ENCODE measurements at regions not wholly inside any gene's neighbourhood (a gene's known extent, or its start where the extent isn't known, plus 50 kb on each side); places are given as distances from the start of the nearest gene placed in this dataset.

- TF ChIP-seq MAX (IDR thresholded peaks at IDR 0.05) = no peak
- TF ChIP-seq HNF4A (conservative IDR thresholded peaks at IDR 0.05) = no peak
- no peak for TF ChIP-seq FOXA2 (IDR thresholded peaks at IDR 0.05)
- no peak for TF ChIP-seq GABPA (IDR thresholded peaks at IDR 0.05 in 1 of 2, conservative IDR thresholded peaks at IDR 0.05 in 1 of 2)
- no peak for TF ChIP-seq NR2F2 (IDR thresholded peaks at IDR 0.05)
Measured at GRCh38 chr9:8221462-8221861, 421.9 kb upstream of the DMAC1 start (continued).

GRCh38 chr9:8208465-8208864 is 408.9 kb upstream of the DMAC1 start:
- DNase-seq (ENCODE audit: low spot score) = no peak
- 87% methylated on average over 2 of the region's 2 CpGs for WGBS
- Histone ChIP-seq H3K36me3 (ENCODE audit: control insufficient read depth in 4 of 4, insufficient read depth in 3 of 4, low read depth in 1 of 4, low read length in 3 of 4) (no peaks in the 10 kb centered on the region), H3K4me1 (ENCODE audit: control insufficient read depth in 4 of 4, insufficient read depth in 4 of 4, low read length in 3 of 4) (no peaks in the 10 kb centered on the region), H3K4me3 (ENCODE audit: low read depth in 1 of 3, low read length in 3 of 3) (no peak overlapping the region), H3K27ac (ENCODE audit: low read depth in 1 of 2, low read length in 2 of 2) (no peak overlapping the region), H3K9ac (ENCODE audit: low read depth in 1 of 2, low read length in 2 of 2) (no peak overlapping the region), H3K27me3 (ENCODE audit: control insufficient read depth in 4 of 4, insufficient read depth in 4 of 4, low read length in 3 of 4) (no peaks in the 10 kb centered on the region), H3K9me3 (ENCODE audit: control insufficient read depth in 4 of 4, low read length in 3 of 4) (no peaks in the 10 kb centered on the region)
- TF ChIP-seq RAD21 (IDR thresholded peaks at IDR 0.05) (no peak), GABPA (IDR thresholded peaks at IDR 0.05 in 1 of 2, conservative IDR thresholded peaks at IDR 0.05 in 1 of 2) (no peak), SP1 (IDR thresholded peaks at IDR 0.05) (no peak), NR2F2 (IDR thresholded peaks at IDR 0.05) (no peak), FOXA2 (IDR thresholded peaks at IDR 0.05) (no peak), MAX (IDR thresholded peaks at IDR 0.05) (no peak), ATF3 (IDR thresholded peaks at IDR 0.05) (no peak), EGR1 (IDR thresholded peaks at IDR 0.05; ENCODE audit: low read depth in 2 of 2) (no peak), RXRA (IDR thresholded peaks at IDR 0.05) (no peak), CTCF (IDR thresholded peaks at IDR 0.05; ENCODE audit: low read depth, low read length, missing input control) (no peak), YY1 (IDR thresholded peaks at IDR 0.05) (no peak), HNF4A (conservative IDR thresholded peaks at IDR 0.05) (no peak), HNF4G (IDR thresholded peaks at IDR 0.05) (no peak), FOXA1 (IDR thresholded peaks at IDR 0.05) (no peak), REST (IDR thresholded peaks at IDR 0.05) (no peak), ZBTB33 (IDR thresholded peaks at IDR 0.05) (no peak), TAF1 (conservative IDR thresholded peaks at IDR 0.05) (no peak), JUND (IDR thresholded peaks at IDR 0.05) (no peak)
